ENCODE measurements at regions not wholly inside any gene's neighbourhood (a gene's known extent, or its start where the extent isn't known, plus 50 kb on each side); places are given as distances from the start of the nearest gene placed in this dataset.
"Not testable (repeated sequence)": the region's sequence is repeated elsewhere in the genome, so short reads cannot be mapped to it uniquely, and the experiment has no call there.

- H3K9ac ChIP-seq (ENCODE audit: low read depth in 1 of 2, low read length in 2 of 2); H3K4me1 ChIP-seq (ENCODE audit: control insufficient read depth in 2 of 2, insufficient read depth in 2 of 2, low read length in 2 of 2); H3K27me3 ChIP-seq (ENCODE audit: control insufficient read depth in 2 of 2, insufficient read depth in 2 of 2, low read length in 2 of 2); H3K27ac ChIP-seq (ENCODE audit: low read depth in 2 of 2, low read length in 2 of 2); H3K4me3 ChIP-seq (ENCODE audit: low read length in 2 of 2); H3K9me3 ChIP-seq (ENCODE audit: control insufficient read depth in 2 of 2, low read length in 2 of 2); H3K36me3 ChIP-seq (ENCODE audit: control insufficient read depth in 2 of 2, insufficient read depth in 2 of 2, low read length in 2 of 2): not testable (repeated sequence)
Observed at GRCh38 chr2:176951218-176951617, 261.4 kb upstream of the HNRNPA3 start.

- H3K36me3 ChIP-seq (ENCODE audit: control insufficient read depth in 2 of 2, insufficient read depth in 2 of 2, low read length in 2 of 2): no peaks in the 10 kb centered on the region
- H3K4me3 ChIP-seq (ENCODE audit: low read length in 2 of 2): no peak overlapping the region
- H3K27ac ChIP-seq (ENCODE audit: low read depth in 2 of 2, low read length in 2 of 2): no peak overlapping the region
- H3K27me3 ChIP-seq (ENCODE audit: control insufficient read depth in 2 of 2, insufficient read depth in 2 of 2, low read length in 2 of 2): no peaks in the 10 kb centered on the region
- no peak overlapping the region for H3K9ac ChIP-seq (ENCODE audit: low read depth in 1 of 2, low read length in 2 of 2)
- H3K9me3 ChIP-seq (ENCODE audit: control insufficient read depth in 2 of 2, low read length in 2 of 2): no peaks in the 10 kb centered on the region
- H3K4me1 ChIP-seq (ENCODE audit: control insufficient read depth in 2 of 2, insufficient read depth in 2 of 2, low read length in 2 of 2): no peaks in the 10 kb centered on the region
Observed at GRCh38 chr2:176956791-176957190, 255.8 kb upstream of the HNRNPA3 start.

DNA sequence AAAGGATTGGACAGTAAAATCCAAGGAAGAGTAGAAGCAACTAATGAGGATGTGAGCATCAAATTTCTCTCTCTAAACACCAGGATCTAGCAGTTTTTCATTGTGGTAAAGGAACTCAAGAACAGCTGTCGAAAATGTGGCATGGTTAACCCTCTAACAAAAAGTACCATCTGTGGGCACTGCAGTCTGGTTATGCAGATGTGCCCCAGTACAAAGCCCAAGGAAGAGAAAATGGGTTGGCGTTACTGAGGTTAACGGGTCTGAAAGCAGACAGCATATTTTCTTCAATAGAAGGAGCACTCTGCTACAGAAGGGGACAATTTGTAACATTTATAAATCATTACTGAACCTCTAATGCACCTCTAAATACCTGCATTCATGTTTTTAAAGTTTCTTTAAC lies 253.0 kb upstream of the HNRNPA3 start:
- Histone ChIP-seq H3K27me3 (ENCODE audit: control insufficient read depth in 2 of 2, insufficient read depth in 2 of 2, low read length in 2 of 2) (no peaks in the 10 kb centered on the region), H3K4me1 (ENCODE audit: control insufficient read depth in 2 of 2, insufficient read depth in 2 of 2, low read length in 2 of 2) (no peaks in the 10 kb centered on the region), H3K9ac (ENCODE audit: low read depth in 1 of 2, low read length in 2 of 2) (no peak overlapping the region), H3K27ac (ENCODE audit: low read depth in 2 of 2, low read length in 2 of 2) (no peak overlapping the region), H3K9me3 (ENCODE audit: control insufficient read depth in 2 of 2, low read length in 2 of 2) (no peaks in the 10 kb centered on the region), H3K4me3 (ENCODE audit: low read length in 2 of 2) (no peak overlapping the region), H3K36me3 (ENCODE audit: control insufficient read depth in 2 of 2, insufficient read depth in 2 of 2, low read length in 2 of 2) (no peaks in the 10 kb centered on the region)

DNA sequence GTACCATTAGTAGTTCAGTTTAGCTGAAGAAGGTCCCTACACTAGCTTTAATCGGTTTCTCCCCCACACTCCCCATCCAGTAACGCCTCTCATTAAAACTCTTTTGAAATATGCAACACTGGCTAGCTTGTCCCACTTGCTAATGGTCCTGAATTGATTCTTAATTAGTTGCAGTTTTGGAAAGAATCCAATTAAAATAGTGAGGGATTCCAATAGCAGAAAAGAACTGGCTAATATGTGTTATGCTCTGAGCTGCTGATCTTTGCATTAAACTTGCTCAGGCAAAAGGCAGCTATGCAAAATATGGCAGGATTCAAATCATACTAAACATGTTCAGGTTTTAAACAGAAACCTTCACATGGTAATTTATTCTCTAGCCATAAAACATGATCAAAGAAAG lies 252.5 kb upstream of the HNRNPA3 start:
- H3K36me3 ChIP-seq (ENCODE audit: control insufficient read depth in 2 of 2, insufficient read depth in 2 of 2, low read length in 2 of 2): no peaks in the 10 kb centered on the region
- H3K9me3 ChIP-seq (ENCODE audit: control insufficient read depth in 2 of 2, low read length in 2 of 2): no peaks in the 10 kb centered on the region
- no peak overlapping the region for H3K9ac ChIP-seq (ENCODE audit: low read depth in 1 of 2, low read length in 2 of 2)
- no peaks in the 10 kb centered on the region for H3K4me1 ChIP-seq (ENCODE audit: control insufficient read depth in 2 of 2, insufficient read depth in 2 of 2, low read length in 2 of 2)
- H3K27me3 ChIP-seq (ENCODE audit: control insufficient read depth in 2 of 2, insufficient read depth in 2 of 2, low read length in 2 of 2): no peaks in the 10 kb centered on the region
- H3K4me3 ChIP-seq (ENCODE audit: low read length in 2 of 2): no peak overlapping the region
- no peak overlapping the region for H3K27ac ChIP-seq (ENCODE audit: low read depth in 2 of 2, low read length in 2 of 2)

- Histone ChIP-seq H3K36me3 (ENCODE audit: control insufficient read depth in 2 of 2, insufficient read depth in 2 of 2, low read length in 2 of 2) (no peaks in the 10 kb centered on the region), H3K4me3 (ENCODE audit: low read length in 2 of 2) (no peak overlapping the region), H3K9me3 (ENCODE audit: control insufficient read depth in 2 of 2, low read length in 2 of 2) (no peaks in the 10 kb centered on the region), H3K27ac (ENCODE audit: low read depth in 2 of 2, low read length in 2 of 2) (no peak overlapping the region), H3K9ac (ENCODE audit: low read depth in 1 of 2, low read length in 2 of 2) (no peak overlapping the region), H3K4me1 (ENCODE audit: control insufficient read depth in 2 of 2, insufficient read depth in 2 of 2, low read length in 2 of 2) (no peaks in the 10 kb centered on the region), H3K27me3 (ENCODE audit: control insufficient read depth in 2 of 2, insufficient read depth in 2 of 2, low read length in 2 of 2) (no peaks in the 10 kb centered on the region)
Observed at GRCh38 chr2:176960736-176961520, 251.7 kb upstream of the HNRNPA3 start.

- H3K4me3 ChIP-seq (ENCODE audit: low read length in 2 of 2): no peak overlapping the region
- no peaks in the 10 kb centered on the region for H3K27me3 ChIP-seq (ENCODE audit: control insufficient read depth in 2 of 2, insufficient read depth in 2 of 2, low read length in 2 of 2)
- no peak overlapping the region for H3K9ac ChIP-seq (ENCODE audit: low read depth in 1 of 2, low read length in 2 of 2)
- no peak overlapping the region for H3K27ac ChIP-seq (ENCODE audit: low read depth in 2 of 2, low read length in 2 of 2)
- H3K9me3 ChIP-seq (ENCODE audit: control insufficient read depth in 2 of 2, low read length in 2 of 2): no peaks in the 10 kb centered on the region
- no peaks in the 10 kb centered on the region for H3K4me1 ChIP-seq (ENCODE audit: control insufficient read depth in 2 of 2, insufficient read depth in 2 of 2, low read length in 2 of 2)
- no peaks in the 10 kb centered on the region for H3K36me3 ChIP-seq (ENCODE audit: control insufficient read depth in 2 of 2, insufficient read depth in 2 of 2, low read length in 2 of 2)
Observed at GRCh38 chr2:176961775-176962619, 250.6 kb upstream of the HNRNPA3 start.

GRCh38 chr2:176963568-176964287 lies 248.9 kb upstream of the HNRNPA3 start:
- H3K36me3 ChIP-seq (ENCODE audit: control insufficient read depth in 2 of 2, insufficient read depth in 2 of 2, low read length in 2 of 2): no peaks in the 10 kb centered on the region
- no peak overlapping the region for H3K4me3 ChIP-seq (ENCODE audit: low read length in 2 of 2)
- no peaks in the 10 kb centered on the region for H3K4me1 ChIP-seq (ENCODE audit: control insufficient read depth in 2 of 2, insufficient read depth in 2 of 2, low read length in 2 of 2)
- no peaks in the 10 kb centered on the region for H3K9me3 ChIP-seq (ENCODE audit: control insufficient read depth in 2 of 2, low read length in 2 of 2)
- H3K9ac ChIP-seq (ENCODE audit: low read depth in 1 of 2, low read length in 2 of 2): no peak overlapping the region
- H3K27me3 ChIP-seq (ENCODE audit: control insufficient read depth in 2 of 2, insufficient read depth in 2 of 2, low read length in 2 of 2): no peaks in the 10 kb centered on the region
- H3K27ac ChIP-seq (ENCODE audit: low read depth in 2 of 2, low read length in 2 of 2): no peak overlapping the region

GRCh38 chr2:176967911-176968450 lies 244.6 kb upstream of the HNRNPA3 start:
- H3K4me3 ChIP-seq (ENCODE audit: low read length in 2 of 2): no peak overlapping the region
- H3K27ac ChIP-seq (ENCODE audit: low read depth in 2 of 2, low read length in 2 of 2): no peak overlapping the region
- no peaks in the 10 kb centered on the region for H3K4me1 ChIP-seq (ENCODE audit: control insufficient read depth in 2 of 2, insufficient read depth in 2 of 2, low read length in 2 of 2)
- H3K9ac ChIP-seq (ENCODE audit: low read depth in 1 of 2, low read length in 2 of 2): no peak overlapping the region
- no peaks in the 10 kb centered on the region for H3K36me3 ChIP-seq (ENCODE audit: control insufficient read depth in 2 of 2, insufficient read depth in 2 of 2, low read length in 2 of 2)
- no peaks in the 10 kb centered on the region for H3K27me3 ChIP-seq (ENCODE audit: control insufficient read depth in 2 of 2, insufficient read depth in 2 of 2, low read length in 2 of 2)
- H3K9me3 ChIP-seq (ENCODE audit: control insufficient read depth in 2 of 2, low read length in 2 of 2): no peaks in the 10 kb centered on the region

DNA sequence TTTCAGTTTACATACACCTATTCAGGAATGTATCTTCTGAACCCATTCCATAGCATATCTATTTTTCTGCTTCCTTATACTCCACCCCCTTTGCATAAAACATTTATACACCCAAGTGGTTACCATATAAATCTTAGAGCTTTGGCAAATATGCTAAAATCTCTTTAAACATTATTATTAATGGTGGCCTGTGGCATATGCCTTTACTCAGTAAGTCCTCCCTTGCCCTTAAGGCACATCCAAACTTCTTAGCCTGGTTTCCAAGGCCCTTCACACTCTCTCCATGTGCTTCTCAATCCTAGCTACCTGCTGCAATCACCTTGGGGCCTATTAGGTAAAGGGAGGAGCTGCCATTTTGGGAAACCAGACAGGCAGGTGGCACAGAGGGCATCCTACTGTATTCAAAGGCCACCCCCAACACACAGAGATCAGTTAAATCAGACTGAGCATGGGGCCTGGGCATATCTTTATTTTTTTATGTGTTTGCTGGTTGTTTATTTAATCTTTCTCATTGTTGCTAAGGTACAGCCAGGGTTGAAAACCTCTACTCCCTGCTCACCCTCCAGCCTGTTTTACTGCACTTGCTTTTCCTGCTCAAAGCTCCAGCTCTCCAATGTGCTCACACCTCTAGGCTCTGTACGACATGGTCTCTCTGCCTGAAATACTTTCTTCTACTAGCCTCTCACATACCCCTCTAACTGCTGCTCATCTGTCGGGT lies 242.8 kb upstream of the HNRNPA3 start:
- no peak overlapping the region for H3K4me3 ChIP-seq (ENCODE audit: low read length in 2 of 2)
- no peak overlapping the region for H3K9ac ChIP-seq (ENCODE audit: low read depth in 1 of 2, low read length in 2 of 2)
- no peaks in the 10 kb centered on the region for H3K4me1 ChIP-seq (ENCODE audit: control insufficient read depth in 2 of 2, insufficient read depth in 2 of 2, low read length in 2 of 2)
- no peak overlapping the region for H3K27ac ChIP-seq (ENCODE audit: low read depth in 2 of 2, low read length in 2 of 2)
- no peaks in the 10 kb centered on the region for H3K9me3 ChIP-seq (ENCODE audit: control insufficient read depth in 2 of 2, low read length in 2 of 2)
- H3K36me3 ChIP-seq (ENCODE audit: control insufficient read depth in 2 of 2, insufficient read depth in 2 of 2, low read length in 2 of 2): no peaks in the 10 kb centered on the region
- peaks cover 0 to 3% of the 10 kb centered on the region in 2 donors for H3K27me3 ChIP-seq (ENCODE audit: control insufficient read depth in 2 of 2, insufficient read depth in 2 of 2, low read length in 2 of 2)
